ENCODE measurements at regions not wholly inside any gene's neighbourhood (a gene's known extent, or its start where the extent isn't known, plus 50 kb on each side); places are given as distances from the start of the nearest gene placed in this dataset.

GRCh38 chr12:87469295-87469694, 559.9 kb downstream of the C12orf50 start:
- TF ChIP-seq POLR2A (IDR thresholded peaks at IDR 0.05; ENCODE audit: low read depth, low read length) (no peak), JUN (IDR thresholded peaks at IDR 0.05; ENCODE audit: borderline replicate concordance, insufficient read depth, insufficient read length, low read depth) (no peak), CTCF (IDR thresholded peaks at IDR 0.05; ENCODE audit: extremely low read depth in 1 of 2, insufficient read depth in 1 of 2, low read depth in 1 of 2, low read length in 2 of 2) (no peak), POLR2AphosphoS5 (IDR thresholded peaks at IDR 0.05; ENCODE audit: insufficient read depth, low read depth, low read length) (no peak), FOS (IDR thresholded peaks at IDR 0.05; ENCODE audit: borderline replicate concordance, insufficient read depth, low read length) (no peak), EZH2 (IDR thresholded peaks at IDR 0.05; ENCODE audit: borderline replicate concordance, low read depth, low read length, severe bottlenecking) (no peak), MYC (IDR thresholded peaks at IDR 0.05; ENCODE audit: low read depth, low read length) (no peak), GATA2 (IDR thresholded peaks at IDR 0.05; ENCODE audit: insufficient read depth, insufficient read length, low read depth, low read length) (no peak)

All from endothelial cell of umbilical vein (primary cell).